OCI-M2 (cell line): ENCODE measurements at regions not wholly inside any gene's neighbourhood (a gene's known extent, or its start where the extent isn't known, plus 50 kb on each side); places are given as distances from the start of the nearest gene placed in this dataset.
"Not testable (repeated sequence)": the region's sequence is repeated elsewhere in the genome, so short reads cannot be mapped to it uniquely, and the experiment has no call there.

Source experiments
- DNase-seq: peaks from one replicate; lab custom pipeline; 2025; ENCODE audit not compliant: unreplicated experiment; lab: John Stamatoyannopoulos, UW

- no peak for DNase-seq
Observed at GRCh38 chr4:138113819-138114400, 128.2 kb downstream of the SLC7A11 start.

GRCh38 chr4:138112890-138113289 lies 129.3 kb downstream of the SLC7A11 start:
- DNase-seq, result not testable (repeated sequence)

GRCh38 chr4:138112389-138112788 lies 129.8 kb downstream of the SLC7A11 start:
- no peak for DNase-seq

GRCh38 chr4:138111462-138112000 lies 130.6 kb downstream of the SLC7A11 start:
- no peak for DNase-seq

- DNase-seq, result no peak
Observed at GRCh38 chr4:138110815-138111214, 131.3 kb downstream of the SLC7A11 start.

GRCh38 chr4:138107023-138107422 lies 135.1 kb downstream of the SLC7A11 start:
- DNase-seq, result no peak

GRCh38 chr4:138105331-138105730 lies 136.8 kb downstream of the SLC7A11 start:
- DNase-seq, result no peak

GRCh38 chr4:138104284-138104680 lies 137.9 kb downstream of the SLC7A11 start:
- no peak for DNase-seq

- DNase-seq, result no peak
Observed at GRCh38 chr4:138103597-138104283, 138.4 kb downstream of the SLC7A11 start.

- DNase-seq, result no peak
Observed at GRCh38 chr4:138099385-138099784, 142.8 kb downstream of the SLC7A11 start.

GRCh38 chr4:138097912-138098600 lies 144.1 kb downstream of the SLC7A11 start:
- no peak for DNase-seq

GRCh38 chr4:138096384-138097062 lies 145.6 kb downstream of the SLC7A11 start:
- no peak for DNase-seq

GRCh38 chr4:138095378-138095777 lies 146.8 kb downstream of the SLC7A11 start:
- DNase-seq, result no peak

- no peak for DNase-seq
Observed at GRCh38 chr4:138092060-138092459, 150.1 kb downstream of the SLC7A11 start.

GRCh38 chr4:138090918-138091676 lies 151.1 kb downstream of the SLC7A11 start:
- DNase-seq, result no peak

GRCh38 chr4:138090150-138090917 lies 151.8 kb downstream of the SLC7A11 start:
- peak; percentile 78 for DNase-seq

GRCh38 chr4:138088449-138089208 lies 153.5 kb downstream of the SLC7A11 start:
- no peak for DNase-seq

GRCh38 chr4:138087066-138087719 lies 155.0 kb downstream of the SLC7A11 start:
- no peak for DNase-seq

GRCh38 chr4:138086611-138087041 lies 155.5 kb downstream of the SLC7A11 start:
- DNase-seq, result no peak
